Astrocyte (in vitro differentiated cells and primary cell): ENCODE measurements at regions not wholly inside any gene's neighbourhood (a gene's known extent, or its start where the extent isn't known, plus 50 kb on each side); places are given as distances from the start of the nearest gene placed in this dataset.
"Not testable (repeated sequence)": the region's sequence is repeated elsewhere in the genome, so short reads cannot be mapped to it uniquely, and the experiment has no call there.

ENCODE experiments used
- DNase-seq: peaks from one replicate; pipeline ENCODE4 v3.0.0-alpha.2; 2010; ENCODE audit warnings: low read depth
- FAIRE-seq: peaks from 2 replicates; lab custom pipeline; 2011; peaks lifted over from hg19 to GRCh38; lab: Jason Lieb, UNC
- H2AFZ ChIP-seq: 2 replicates; pipeline ENCODE4 v1.6.0; 2012; ENCODE audit warnings: low read depth, low read length, inconsistent platforms
- H3K27ac ChIP-seq: 2 replicates; pipeline ENCODE4 v1.5.1; 2011; ENCODE audit warnings: low read depth, low read length, inconsistent platforms
- H3K27me3 ChIP-seq: 2 replicates; pipeline ENCODE4 v1.6.0; 2011; ENCODE audit warnings: low read length, inconsistent platforms; ENCODE audit not compliant: insufficient read depth
- H3K36me3 ChIP-seq: 2 replicates; pipeline ENCODE4 v1.5.1; 2011; ENCODE audit warnings: low read length, inconsistent platforms; ENCODE audit not compliant: insufficient read depth
- H3K4me1 ChIP-seq: 2 replicates; pipeline ENCODE4 v1.5.1; 2011; ENCODE audit warnings: low read length, inconsistent platforms; ENCODE audit not compliant: insufficient read depth
- H3K4me2 ChIP-seq: 2 replicates; pipeline ENCODE4 v1.6.0; 2012; ENCODE audit warnings: low read length, inconsistent platforms
- H3K4me3 ChIP-seq: 2 replicates; pipeline ENCODE4 v1.5.1; 2011; ENCODE audit warnings: low read depth, mild to moderate bottlenecking, low read length, inconsistent platforms; ENCODE audit not compliant: insufficient read depth
- H3K79me2 ChIP-seq: 2 replicates; pipeline ENCODE4 v1.6.0; 2012; ENCODE audit warnings: mild to moderate bottlenecking, low read length, inconsistent platforms; ENCODE audit not compliant: insufficient read depth
- H3K9ac ChIP-seq: 2 replicates; pipeline ENCODE4 v1.6.0; 2012; ENCODE audit warnings: mild to moderate bottlenecking, low read length, inconsistent platforms
- H3K9me3 ChIP-seq: 2 replicates; pipeline ENCODE4 v1.5.1; 2012; ENCODE audit warnings: low read depth, mild to moderate bottlenecking, low read length, inconsistent platforms; ENCODE audit not compliant: insufficient read depth
- H4K20me1 ChIP-seq: 2 replicates; pipeline ENCODE4 v1.6.0; 2012; ENCODE audit warnings: low read length, inconsistent platforms; ENCODE audit not compliant: insufficient read depth
- H3K27ac Mint-ChIP-seq: one replicate; pipeline ENCODE4 v1.8.0; 2021; ENCODE audit warnings: mild to moderate bottlenecking, mixed read lengths; ENCODE audit not compliant: unreplicated experiment
- H3K27me3 Mint-ChIP-seq: one replicate; pipeline ENCODE4 v1.8.0; 2021; ENCODE audit warnings: low read depth, mixed read lengths; ENCODE audit not compliant: unreplicated experiment
- H3K36me3 Mint-ChIP-seq: one replicate; pipeline ENCODE4 v1.8.0; 2021; ENCODE audit warnings: low read depth, mixed read lengths; ENCODE audit not compliant: unreplicated experiment
- H3K4me1 Mint-ChIP-seq: one replicate; pipeline ENCODE4 v1.8.0; 2021; ENCODE audit warnings: low read depth, mixed read lengths; ENCODE audit not compliant: unreplicated experiment
- H3K4me3 Mint-ChIP-seq: one replicate; pipeline ENCODE4 v1.8.0; 2021; ENCODE audit warnings: mild to moderate bottlenecking, moderate library complexity, mixed read lengths; ENCODE audit not compliant: unreplicated experiment
- H3K9me3 Mint-ChIP-seq: one replicate; pipeline ENCODE4 v1.8.0; 2021; ENCODE audit warnings: mild to moderate bottlenecking, mixed read lengths; ENCODE audit not compliant: unreplicated experiment
- CTCF ChIP-seq: IDR thresholded peaks from 2 replicates; pipeline ENCODE4 v1.5.1; 2011; ENCODE audit warnings: low read depth, mild to moderate bottlenecking, inconsistent platforms, low read length, moderate library complexity; ENCODE audit not compliant: insufficient read depth
- EZH2 ChIP-seq: IDR thresholded peaks from 2 replicates; pipeline ENCODE4 v1.6.1; 2012; ENCODE audit warnings: mild to moderate bottlenecking, low read length, inconsistent platforms; ENCODE audit not compliant: insufficient read depth

GRCh38 chr12:19775241-19775640, 335.9 kb downstream of the AEBP2 start:
- Histone ChIP-seq H3K36me3 (no peaks in the 10 kb centered on the region), H3K4me3 (no peak overlapping the region), H4K20me1 (no peaks in the 10 kb centered on the region), H3K9me3 (no peaks in the 10 kb centered on the region), H2AFZ (no peak overlapping the region), H3K27ac (no peak overlapping the region), H3K9ac (no peak overlapping the region), H3K27me3 (no peaks in the 10 kb centered on the region), H3K79me2 (no peaks in the 10 kb centered on the region), H3K4me1 (peaks cover 20% of the 10 kb centered on the region), H3K4me2 (no peak overlapping the region)
- H3K9me3 Mint-ChIP-seq = peaks cover 3% of the 10 kb centered on the region
- no peak overlapping the region for H3K27ac Mint-ChIP-seq
- H3K36me3 Mint-ChIP-seq = no peaks in the 10 kb centered on the region
- no peak for DNase-seq
- TF ChIP-seq CTCF = no peak
- no peak for TF ChIP-seq EZH2
- peaks cover 33% of the 10 kb centered on the region for H3K4me1 Mint-ChIP-seq
- H3K4me3 Mint-ChIP-seq = no peak overlapping the region
- no peak for FAIRE-seq
- H3K27me3 Mint-ChIP-seq = no peaks in the 10 kb centered on the region

- H3K4me2 ChIP-seq, H4K20me1 ChIP-seq, H3K27me3 ChIP-seq, H3K9ac ChIP-seq, H3K36me3 Mint-ChIP-seq, H3K27ac ChIP-seq, H2AFZ ChIP-seq, H3K4me3 Mint-ChIP-seq, H3K36me3 ChIP-seq, FAIRE-seq, H3K27me3 Mint-ChIP-seq, DNase-seq, H3K4me3 ChIP-seq, H3K79me2 ChIP-seq, H3K9me3 ChIP-seq, H3K27ac Mint-ChIP-seq, H3K9me3 Mint-ChIP-seq: not testable (repeated sequence)
- peaks cover 20% of the 10 kb centered on the region for H3K4me1 ChIP-seq
- peaks cover 35% of the 10 kb centered on the region for H3K4me1 Mint-ChIP-seq
Measured at GRCh38 chr12:19775976-19776375, 336.7 kb downstream of the AEBP2 start.

- FAIRE-seq (no peak), DNase-seq (peak; percentile 57)
- H3K36me3 Mint-ChIP-seq = no peaks in the 10 kb centered on the region
- H3K9ac ChIP-seq = no peak overlapping the region
- peaks cover 22% of the 10 kb centered on the region for H3K4me1 Mint-ChIP-seq
- H3K9me3 Mint-ChIP-seq = peaks cover 3% of the 10 kb centered on the region
- H3K79me2 ChIP-seq = no peaks in the 10 kb centered on the region
- peak overlapping the region; percentile 0 for H3K4me3 Mint-ChIP-seq
- TF ChIP-seq EZH2 = no peak
- TF ChIP-seq CTCF = no peak
- no peaks in the 10 kb centered on the region for H3K27me3 Mint-ChIP-seq
- H3K4me1 ChIP-seq = peaks cover 11% of the 10 kb centered on the region
- no peaks in the 10 kb centered on the region for H4K20me1 ChIP-seq
- H3K27ac ChIP-seq = no peak overlapping the region
- no peak overlapping the region for H3K4me3 ChIP-seq
- H3K4me2 ChIP-seq = peak overlapping the region; percentile 38
- H3K27ac Mint-ChIP-seq = peak overlapping the region; percentile 89
- no peaks in the 10 kb centered on the region for H3K27me3 ChIP-seq
- no peaks in the 10 kb centered on the region for H3K36me3 ChIP-seq
- no peaks in the 10 kb centered on the region for H3K9me3 ChIP-seq
- H2AFZ ChIP-seq = peak overlapping the region; percentile 3
Measured at GRCh38 chr12:19778172-19778571, 338.9 kb downstream of the AEBP2 start.
